Left cardiac atrium (tissue), 4 donors: ENCODE measurements at regions not wholly inside any gene's neighbourhood (a gene's known extent, or its start where the extent isn't known, plus 50 kb on each side); places are given as distances from the start of the nearest gene placed in this dataset.
"Not testable (repeated sequence)": the region's sequence is repeated elsewhere in the genome, so short reads cannot be mapped to it uniquely, and the experiment has no call there.

ENCODE experiments used
- ATAC-seq, 2 donors: fragments of 200-7000 bp; cut with Tn5 transposase; one replicate each; pipeline ENCODE4 v1.9.1; 2020; ENCODE audit warnings: mild to moderate bottlenecking in 2 of 2, moderate library complexity in 2 of 2
- DNase-seq: peaks from one replicate; pipeline ENCODE4 v3.0.0-alpha.2; 2020
- intact Hi-C, 2 donors: fragments of 100-400 bp; cut with DNase I; formaldehyde crosslinking; loops; one replicate each; pipeline versions ENCODE4 v1.14.1 to v1.15.1; 2022 to 2023
- donor health status: DM: no; HTN: yes; CAD: no.
- donor health status: DM: no; HTN: yes; CAD: no; lungs with severe emphysema.
- donor health status: DM: yes; HTN: yes; CAD: no.
- donor health status: Dilated cardiomyopathy.

DNA sequence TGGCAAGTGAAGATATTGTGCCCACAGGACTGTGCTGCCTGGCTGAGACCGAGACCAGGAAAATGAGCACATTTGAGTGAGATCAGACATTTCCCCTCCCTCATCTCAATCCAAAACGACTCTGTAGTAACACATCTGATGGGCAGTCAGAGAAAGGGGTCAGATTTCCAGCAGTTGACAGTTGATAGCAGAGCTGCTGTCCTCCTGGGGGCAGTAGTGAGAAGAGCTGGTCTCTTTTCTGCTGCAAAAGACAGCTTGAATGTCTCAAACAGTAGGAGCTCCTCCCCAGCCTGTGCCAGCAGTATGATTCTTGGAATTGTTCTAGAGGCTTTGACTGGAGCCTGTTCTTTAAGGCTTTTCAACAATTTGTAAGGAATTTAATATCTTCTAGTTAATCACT is 1396.3 kb downstream of the RPIA start:
- ATAC-seq, intact Hi-C loops: not testable (repeated sequence)

GRCh38 chr2:90093571-90094270 is 1402.2 kb downstream of the RPIA start:
- ATAC-seq, DNase-seq, intact Hi-C loops: not testable (repeated sequence)

More for the DNA sequence above, 1396.3 kb downstream of the RPIA start:
- DNase-seq: not testable (repeated sequence)

GRCh38 chr2:90097617-90098016 is 1406.1 kb downstream of the RPIA start:
- intact Hi-C loops, ATAC-seq, DNase-seq: not testable (repeated sequence)

GRCh38 chr2:90105142-90105541 is 1413.7 kb downstream of the RPIA start:
- ATAC-seq, intact Hi-C loops: not testable (repeated sequence)

DNA sequence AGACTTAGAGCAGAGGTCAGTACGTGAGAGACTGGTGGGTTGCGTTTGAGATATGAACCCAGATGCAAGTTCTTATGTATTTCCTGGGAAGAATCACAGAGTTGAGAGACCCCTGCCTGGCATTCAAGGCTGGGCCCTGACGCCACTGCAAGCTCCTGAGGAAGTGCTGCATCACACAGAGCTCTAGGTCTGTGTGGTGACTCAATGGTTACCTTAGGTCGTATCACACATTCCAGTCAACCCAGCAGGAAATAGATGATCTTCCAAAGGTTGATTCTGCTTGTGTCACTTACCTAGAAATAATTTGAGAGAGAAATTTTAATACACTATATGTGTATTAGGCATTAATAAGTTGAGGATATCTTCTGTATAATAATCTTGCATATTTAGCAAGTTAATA is 1431.9 kb downstream of the RPIA start:
- intact Hi-C loops, ATAC-seq, DNase-seq: not testable (repeated sequence)

More at GRCh38 chr2:90105142-90105541, 1413.7 kb downstream of the RPIA start:
- DNase-seq: not testable (repeated sequence)

GRCh38 chr2:90139046-90139445 is 1447.6 kb downstream of the RPIA start:
- ATAC-seq, intact Hi-C loops, DNase-seq: not testable (repeated sequence)

DNA sequence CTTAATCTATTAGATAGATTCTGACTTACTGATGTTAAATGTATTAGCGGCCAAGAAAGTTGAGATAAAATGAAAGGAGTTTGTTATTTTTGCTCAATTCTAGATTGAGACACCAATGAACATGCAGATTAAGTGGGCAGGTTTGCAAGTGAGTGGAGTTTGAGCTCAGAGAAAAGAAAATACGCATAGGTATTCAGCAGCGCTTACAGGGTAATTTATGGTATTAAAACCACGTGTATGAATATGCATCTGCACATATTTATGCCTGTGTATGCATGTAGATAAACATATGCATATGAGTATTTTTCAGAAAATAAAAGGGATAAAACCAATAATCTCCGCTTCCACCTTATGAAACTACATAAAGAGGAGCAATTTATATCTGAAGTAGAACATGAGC is 1450.1 kb downstream of the RPIA start:
- ATAC-seq, DNase-seq, intact Hi-C loops: not testable (repeated sequence)

DNA sequence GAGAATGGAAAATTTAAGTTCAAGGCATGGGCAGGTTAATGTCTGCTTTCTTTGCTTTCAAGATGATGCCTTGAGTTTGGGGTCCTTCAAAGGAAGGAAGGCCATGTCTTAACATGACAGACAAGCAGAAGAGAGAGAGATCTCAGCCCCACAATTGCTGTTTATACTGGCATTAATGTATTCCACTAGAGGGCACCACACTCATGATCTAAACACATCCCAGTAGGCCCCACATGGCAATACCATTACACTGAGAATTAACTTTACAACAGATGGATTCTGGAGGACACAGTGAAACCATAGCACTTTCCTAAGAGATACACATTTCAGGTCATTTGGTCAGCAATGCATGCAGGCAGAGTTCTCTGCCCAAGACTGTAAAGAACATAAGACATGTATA is 1460.3 kb downstream of the RPIA start:
- peak in 1 of 2 donors; percentile 39 for ATAC-seq
- intact Hi-C loops, DNase-seq: not testable (repeated sequence)

- peak in 1 of 2 donors; percentile 76 for ATAC-seq
- DNase-seq, intact Hi-C loops: not testable (repeated sequence)
Observed at GRCh38 chr2:90170978-90171377, 1479.5 kb downstream of the RPIA start.

GRCh38 chr2:90173081-90173480 is 1481.6 kb downstream of the RPIA start:
- ATAC-seq, intact Hi-C loops: not testable (repeated sequence)
- DNase-seq: peak; percentile 59

DNA sequence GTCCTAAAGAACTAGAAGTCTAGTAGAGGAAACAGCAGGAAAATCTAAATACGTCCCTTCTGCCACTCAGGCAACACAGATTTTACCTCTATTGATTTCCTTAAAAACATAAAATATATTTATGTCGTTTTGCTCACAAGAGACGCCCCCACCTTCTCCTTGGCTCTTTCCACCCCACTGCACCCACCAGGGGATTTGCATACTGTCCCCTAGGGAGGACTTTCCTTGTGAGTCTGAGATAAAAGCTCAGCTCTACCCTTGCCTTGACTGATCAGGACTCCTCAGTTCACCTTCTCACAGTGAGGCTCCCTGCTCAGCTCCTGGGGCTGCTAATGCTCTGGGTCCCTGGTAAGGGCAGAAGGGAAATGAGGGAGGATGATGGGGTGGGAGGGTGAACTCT is 1488.1 kb downstream of the RPIA start:
- DNase-seq, intact Hi-C loops, ATAC-seq: not testable (repeated sequence)

DNA sequence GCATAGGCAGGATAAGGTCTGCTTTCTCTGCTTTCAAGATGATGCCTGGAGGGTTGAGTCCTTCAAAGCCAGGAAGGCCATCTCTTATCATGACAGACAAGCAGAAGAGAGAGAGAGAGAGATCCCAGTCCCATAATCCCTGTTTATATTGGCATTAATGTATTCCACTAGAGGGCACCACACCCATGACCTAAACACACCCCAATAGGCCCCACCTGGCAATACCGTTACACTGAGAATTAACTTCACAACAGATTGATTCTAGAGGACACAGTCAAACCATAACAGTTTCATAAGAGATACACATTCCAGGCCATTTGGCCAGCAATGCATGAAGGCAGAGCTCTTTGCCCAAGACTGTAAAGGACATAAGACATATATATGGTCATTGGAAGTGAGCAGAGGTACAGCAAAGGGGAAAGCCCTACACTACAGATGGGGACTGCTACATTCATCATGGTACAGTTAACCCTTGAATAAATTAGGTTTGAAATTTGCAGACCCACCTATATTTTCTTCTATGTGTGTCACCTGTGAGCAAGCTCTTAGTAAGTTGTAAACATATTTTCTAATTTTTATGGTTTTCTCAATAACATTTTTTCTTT is 1516.1 kb downstream of the RPIA start:
- ATAC-seq: peak; percentile 26 to 67
- intact Hi-C loops: no loop called here
- DNase-seq: no peak

DNA sequence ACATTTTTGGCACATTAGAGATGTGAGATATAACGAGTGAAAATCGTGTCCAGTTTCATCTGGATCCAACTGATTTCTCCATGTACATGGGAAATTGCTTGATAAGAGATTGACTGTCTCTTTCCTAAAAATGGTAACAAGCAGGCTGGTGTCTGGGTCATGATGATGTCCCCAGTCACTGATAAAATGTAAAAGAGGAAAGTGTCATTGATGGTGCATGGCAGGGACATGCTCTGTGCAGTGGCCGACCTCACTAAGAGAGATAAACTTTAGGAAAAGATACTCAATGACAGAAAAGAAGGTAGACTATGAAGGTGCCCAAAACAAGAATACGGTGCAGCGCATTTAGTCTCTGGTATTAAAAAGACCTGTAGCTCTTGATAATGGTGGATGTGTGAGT is 1517.5 kb downstream of the RPIA start:
- DNase-seq (no peak), ATAC-seq (peak; percentile 53 to 67)
- intact Hi-C loops: no loop called here

- intact Hi-C loops: no loop called here
- ATAC-seq: no peak
- DNase-seq: no peak
Observed at GRCh38 chr2:90209806-90210205, 1518.3 kb downstream of the RPIA start.

GRCh38 chr2:90215880-90216279 is 1524.4 kb downstream of the RPIA start:
- ATAC-seq, intact Hi-C loops, DNase-seq: not testable (repeated sequence)

- DNase-seq, ATAC-seq, intact Hi-C loops: not testable (repeated sequence)
Observed at GRCh38 chr2:90216801-90217200, 1525.3 kb downstream of the RPIA start.

GRCh38 chr2:90218534-90218933 is 1527.1 kb downstream of the RPIA start:
- intact Hi-C loops, DNase-seq, ATAC-seq: not testable (repeated sequence)

DNA sequence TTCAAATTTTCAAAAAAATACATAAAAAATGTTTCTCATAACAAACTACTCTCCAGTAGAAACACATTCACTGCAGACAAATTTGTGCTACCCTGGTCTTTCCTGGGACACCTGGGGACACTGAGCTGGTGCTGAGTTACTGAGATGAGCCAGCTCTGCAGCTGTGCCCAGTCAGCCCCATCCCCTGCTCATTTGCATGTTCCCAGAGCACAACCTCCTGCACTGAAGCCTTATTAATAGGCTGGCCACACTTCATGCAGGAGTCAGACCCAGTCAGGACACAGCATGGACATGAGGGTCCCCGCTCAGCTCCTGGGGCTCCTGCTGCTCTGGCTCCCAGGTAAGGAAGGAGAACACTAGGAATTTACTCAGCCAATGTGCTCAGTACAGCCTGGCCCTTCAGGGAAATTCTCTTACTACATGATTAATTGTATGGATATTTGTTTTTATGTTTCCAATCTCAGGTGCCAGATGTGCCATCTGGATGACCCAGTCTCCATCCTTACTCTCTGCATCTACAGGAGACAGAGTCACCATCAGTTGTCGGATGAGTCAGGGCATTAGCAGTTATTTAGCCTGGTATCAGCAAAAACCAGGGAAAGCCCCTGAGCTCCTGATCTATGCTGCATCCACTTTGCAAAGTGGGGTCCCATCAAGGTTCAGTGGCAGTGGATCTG is 1529.3 kb downstream of the RPIA start:
- ATAC-seq, intact Hi-C loops, DNase-seq: not testable (repeated sequence)

- ATAC-seq: no peak
- no peak for DNase-seq
- intact Hi-C loops: no loop called here
Observed at GRCh38 chr2:90221300-90221651, 1529.8 kb downstream of the RPIA start.

DNA sequence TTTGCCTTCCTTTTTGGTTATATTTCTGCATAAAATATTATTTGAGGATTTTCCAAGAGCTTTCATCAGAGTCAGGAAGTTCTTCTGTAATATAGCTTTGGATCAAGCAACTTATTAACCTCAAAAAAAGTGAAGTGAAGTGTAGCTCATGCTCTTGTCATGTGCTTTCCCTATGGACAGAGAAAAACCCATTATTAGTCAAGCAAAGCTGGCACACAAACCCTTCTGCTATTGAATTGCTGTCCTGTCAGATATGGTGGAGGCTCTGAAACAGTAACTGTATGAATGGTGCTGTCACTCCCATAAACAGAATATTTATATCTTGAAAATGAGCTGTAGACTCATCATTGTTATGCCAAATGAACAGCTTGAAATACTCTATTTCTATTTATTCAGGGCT is 1533.3 kb downstream of the RPIA start:
- DNase-seq, ATAC-seq, intact Hi-C loops: not testable (repeated sequence)
